GM18517 (cell line): ENCODE measurements at regions not wholly inside any gene's neighbourhood (a gene's known extent, or its start where the extent isn't known, plus 50 kb on each side); places are given as distances from the start of the nearest gene placed in this dataset.

Experiments
- ATAC-seq: cut with Tn5 transposase; IDR thresholded peaks from one replicate; pipeline ENCODE4 v1.9.1; 2021; ENCODE audit warnings: mild to moderate bottlenecking, moderate library complexity; ENCODE audit not compliant: unreplicated experiment

DNA sequence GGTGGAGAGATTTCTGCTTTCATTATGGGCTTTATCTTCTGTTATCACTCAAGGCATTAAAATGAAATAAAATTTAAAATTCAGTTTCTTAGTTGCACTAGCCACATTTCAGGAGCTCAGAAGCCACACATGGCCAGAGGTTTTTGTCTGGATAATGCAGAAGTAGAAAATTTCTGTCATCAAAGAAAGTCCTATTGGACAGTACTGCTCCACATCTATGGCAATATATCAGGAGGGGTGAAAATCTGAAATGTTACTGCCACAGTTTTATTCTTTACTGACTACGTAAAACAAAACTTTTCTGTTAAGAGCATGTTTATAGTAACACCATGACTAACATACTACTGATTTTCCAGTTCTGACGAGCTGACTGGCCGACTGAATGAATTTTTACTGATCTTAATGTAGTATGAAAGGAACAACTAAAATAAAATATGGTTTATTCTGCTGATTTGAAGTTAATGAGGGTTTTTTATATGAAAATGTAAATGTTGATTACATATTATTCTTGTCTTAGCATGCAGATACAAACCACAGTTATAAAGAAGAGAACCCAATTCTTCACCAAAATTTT is 264.0 kb upstream of the HAND2 start:
- no peak for ATAC-seq

DNA sequence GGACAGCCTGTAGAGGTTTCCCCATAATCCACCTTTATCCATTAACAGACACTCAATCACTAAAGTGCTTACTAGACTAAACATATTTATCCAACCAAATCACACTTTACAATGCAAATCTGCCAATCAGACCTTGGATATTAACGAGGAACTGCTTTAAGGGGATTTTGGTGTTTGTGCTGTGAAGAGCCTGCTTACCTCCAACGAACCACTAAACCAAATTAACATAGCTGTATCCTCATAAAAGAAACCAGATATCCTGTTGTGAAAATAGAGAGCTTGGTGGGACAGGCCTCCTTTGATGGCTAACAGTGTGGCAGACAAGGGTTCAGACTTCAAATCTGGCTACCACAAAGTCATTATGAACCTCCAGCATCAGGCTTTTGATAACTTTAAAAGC is 252.6 kb upstream of the HAND2 start:
- no peak for ATAC-seq

DNA sequence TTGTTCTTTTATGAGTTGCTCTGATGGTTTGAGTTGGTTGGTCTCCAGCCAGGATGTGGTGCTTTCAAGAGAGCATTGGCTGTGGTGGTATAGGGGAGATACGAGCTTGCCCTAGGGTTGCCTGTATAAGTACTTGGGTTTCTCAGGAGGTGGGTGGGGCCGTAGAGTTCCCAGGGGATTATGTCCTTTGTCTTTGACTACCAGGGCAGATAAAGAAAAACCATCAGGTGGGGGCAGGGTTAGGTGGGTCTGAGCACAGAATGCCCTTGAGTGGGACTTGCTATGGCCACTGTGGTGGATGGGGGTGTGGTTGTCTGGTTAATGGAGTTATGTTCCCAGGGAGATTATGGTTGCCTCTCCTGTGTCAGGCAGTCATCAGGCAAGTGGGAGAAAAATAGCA is 247.9 kb upstream of the HAND2 start:
- ATAC-seq = no peak

DNA sequence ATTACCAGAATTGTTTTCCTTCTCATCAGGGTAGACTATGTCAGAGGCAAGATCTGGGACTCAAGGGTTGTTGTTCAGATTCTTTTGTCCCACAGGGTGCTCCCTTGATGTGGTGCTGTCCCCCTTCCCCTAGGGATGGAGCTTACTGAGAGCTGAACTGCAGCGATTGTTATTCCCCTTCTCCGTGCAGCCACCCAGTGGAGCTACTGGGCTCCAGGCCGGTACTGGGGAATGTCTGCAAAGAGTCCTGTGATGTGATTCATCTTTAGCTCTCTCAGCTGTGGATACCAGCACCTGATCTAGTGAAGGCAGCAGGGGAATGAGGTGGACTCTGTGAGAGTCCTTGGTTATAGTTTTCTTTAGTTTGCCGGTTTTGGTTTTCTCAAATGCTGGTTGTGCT is 247.4 kb upstream of the HAND2 start:
- ATAC-seq = no peak

DNA sequence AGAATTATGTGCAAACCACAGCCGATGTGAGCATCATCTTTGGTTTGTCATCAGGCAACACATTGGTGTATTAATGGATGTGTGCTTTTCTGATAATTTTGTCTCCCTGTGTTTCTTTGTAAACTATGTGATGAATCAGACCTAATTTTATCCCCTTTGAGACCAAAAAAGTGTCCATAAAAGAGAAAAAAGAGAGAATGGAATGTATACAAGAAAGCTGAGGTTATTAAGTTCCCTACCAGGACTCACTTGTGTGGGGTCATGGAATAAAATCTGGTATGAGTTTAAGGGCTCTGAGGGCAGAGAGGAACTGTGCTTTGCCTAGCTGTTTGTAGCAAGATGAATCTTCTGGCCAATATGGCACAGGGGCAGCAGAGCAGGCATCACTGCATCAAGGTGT is 239.5 kb upstream of the HAND2 start:
- no peak for ATAC-seq

DNA sequence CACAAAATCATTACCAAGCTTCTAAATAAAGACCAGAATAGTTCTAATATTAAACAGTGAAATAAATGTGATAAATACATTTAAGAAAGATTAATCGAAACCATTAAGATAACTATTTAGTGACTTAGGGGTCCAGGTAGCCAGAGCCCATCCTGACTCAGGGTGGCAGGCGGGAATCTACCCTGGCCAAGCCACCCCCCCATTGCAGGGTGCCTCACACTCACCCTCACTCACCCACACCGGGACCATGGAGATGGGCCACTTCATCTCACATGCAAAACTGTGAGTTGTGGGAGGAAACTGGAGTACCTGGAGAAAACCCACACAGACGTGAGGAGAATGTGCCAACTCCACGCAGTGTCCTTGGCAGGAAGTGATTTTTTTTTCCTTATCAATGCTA is 237.6 kb upstream of the HAND2 start:
- ATAC-seq = no peak

DNA sequence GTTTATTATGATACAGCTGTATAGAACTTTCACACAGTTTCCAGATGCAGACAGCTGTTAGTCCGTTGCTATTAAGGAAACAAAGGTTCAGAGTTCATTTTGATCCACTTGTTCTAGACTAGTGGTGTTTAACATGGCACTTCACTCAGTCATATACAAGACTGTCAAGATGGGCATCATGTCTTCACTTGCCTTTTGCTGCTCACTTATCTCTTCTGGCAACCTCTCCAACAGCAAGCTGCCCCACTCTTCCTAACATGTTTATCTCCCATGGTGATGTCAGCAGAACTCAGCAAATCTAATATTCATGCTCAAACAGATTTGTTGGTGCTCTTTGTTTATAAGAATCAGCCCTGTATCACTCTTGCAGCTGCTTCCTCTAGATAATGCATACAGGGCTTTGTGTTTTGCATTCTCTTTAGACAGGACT is 236.2 kb upstream of the HAND2 start:
- no peak for ATAC-seq

DNA sequence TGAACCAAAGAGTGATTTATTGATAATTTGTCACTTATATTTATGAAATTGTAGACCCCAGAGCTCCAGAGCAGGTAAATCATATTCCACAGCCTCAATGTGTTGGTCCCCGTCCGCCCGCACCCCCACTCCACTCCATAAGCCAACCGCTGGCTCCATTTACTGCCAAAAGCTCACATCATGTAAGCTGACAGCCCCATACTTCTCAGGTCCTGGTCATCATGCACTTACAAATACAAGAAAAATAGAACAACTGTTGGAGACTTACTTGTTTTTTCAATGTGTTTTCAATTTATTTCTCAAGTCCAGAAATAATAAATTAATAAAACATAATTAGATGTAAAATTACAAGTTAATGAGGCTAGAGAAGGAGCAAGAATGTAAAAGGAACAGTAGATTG is 235.7 kb upstream of the HAND2 start:
- ATAC-seq = no peak

DNA sequence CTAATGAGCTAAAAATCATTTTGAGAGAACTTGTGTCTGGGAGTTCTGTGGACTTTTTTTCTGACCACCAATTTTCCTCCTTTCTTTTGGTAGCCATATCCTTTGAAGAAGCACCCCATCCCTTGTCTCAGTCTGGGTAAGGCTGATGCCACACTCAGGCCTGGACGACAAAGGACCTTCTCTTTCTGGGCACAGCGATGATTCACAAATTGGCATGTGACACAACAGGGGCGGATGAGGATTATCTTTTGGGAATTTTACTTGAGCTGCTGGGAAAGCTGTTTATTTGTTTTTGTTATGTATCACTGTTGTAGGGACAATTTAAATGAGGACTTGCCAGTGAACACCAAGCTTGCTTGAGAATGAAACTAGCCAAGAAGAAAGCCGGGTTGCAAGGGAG is 233.4 kb upstream of the HAND2 start:
- ATAC-seq = no peak

DNA sequence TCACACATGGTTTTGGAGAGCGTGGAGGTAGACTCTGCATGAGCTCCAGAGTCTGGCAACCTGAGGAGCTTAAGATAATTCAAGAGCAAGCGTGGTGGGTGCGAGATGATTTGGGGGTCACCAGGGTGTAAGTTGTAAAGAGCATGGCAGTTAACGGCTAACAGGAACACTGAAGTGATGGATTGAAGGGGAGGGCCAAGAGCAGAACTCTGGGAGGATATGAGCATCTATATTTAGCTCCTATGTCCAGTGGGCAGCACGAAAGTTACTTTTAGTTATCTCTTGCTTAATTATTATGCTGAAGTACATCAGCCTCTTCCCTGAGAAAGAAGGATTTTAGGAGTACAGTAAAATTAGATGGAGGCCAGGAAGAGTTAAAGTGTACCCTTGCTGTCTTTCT is 231.9 kb upstream of the HAND2 start:
- no peak for ATAC-seq

DNA sequence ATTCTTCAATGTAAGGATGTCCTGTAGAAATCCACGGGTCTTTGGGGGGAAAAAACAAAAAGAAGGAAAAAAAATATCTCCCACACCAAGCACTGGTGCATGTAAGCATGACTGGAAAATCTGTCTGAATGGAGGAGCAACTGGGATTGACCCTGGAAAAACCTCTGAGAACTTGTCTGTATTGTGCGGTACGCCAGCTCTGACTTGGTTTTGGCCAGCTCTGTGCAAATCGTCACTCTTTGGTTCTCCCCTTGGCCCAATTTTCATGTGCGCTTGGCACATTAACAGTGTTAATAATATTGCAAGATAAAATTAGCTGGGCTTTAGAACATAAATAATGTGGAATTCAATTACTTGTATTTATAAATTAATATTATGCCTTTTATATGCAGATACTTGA is 231.2 kb upstream of the HAND2 start:
- no peak for ATAC-seq

DNA sequence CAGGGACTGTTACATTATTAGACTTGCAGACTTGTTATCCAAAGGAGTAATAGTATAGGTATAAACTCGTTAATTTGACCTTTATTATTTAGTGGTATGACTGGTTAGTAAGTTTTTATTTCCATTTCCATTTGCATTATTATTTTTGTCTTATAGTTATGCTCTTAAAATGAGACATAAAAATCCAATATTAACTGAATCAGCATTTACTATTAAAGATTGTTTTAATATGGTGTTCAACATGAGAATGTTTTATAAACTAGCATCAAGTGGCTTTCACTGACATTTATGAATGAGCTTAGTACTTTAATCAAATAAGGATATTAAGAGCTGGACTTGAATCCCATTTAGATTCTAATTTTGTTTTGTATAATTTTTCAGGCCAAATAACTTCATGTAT is 228.1 kb upstream of the HAND2 start:
- no peak for ATAC-seq

DNA sequence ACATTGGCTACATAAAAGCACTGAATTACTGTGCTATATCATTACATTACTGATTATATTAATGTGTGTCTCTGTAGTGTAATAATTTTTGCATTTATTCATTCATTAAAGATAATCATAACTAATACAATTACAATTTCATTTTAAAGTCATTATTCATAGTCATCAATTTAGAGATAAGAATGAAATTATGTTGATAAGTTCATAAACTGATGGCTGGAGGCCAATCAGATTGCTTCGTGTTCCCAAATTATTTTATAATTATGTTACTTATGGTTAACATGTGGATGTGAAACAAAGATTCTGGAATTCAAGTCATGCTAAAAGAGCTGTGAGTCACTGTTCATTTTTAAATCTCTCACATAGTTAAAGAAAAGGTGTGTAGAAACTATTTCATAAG is 223.4 kb upstream of the HAND2 start:
- ATAC-seq = no peak

DNA sequence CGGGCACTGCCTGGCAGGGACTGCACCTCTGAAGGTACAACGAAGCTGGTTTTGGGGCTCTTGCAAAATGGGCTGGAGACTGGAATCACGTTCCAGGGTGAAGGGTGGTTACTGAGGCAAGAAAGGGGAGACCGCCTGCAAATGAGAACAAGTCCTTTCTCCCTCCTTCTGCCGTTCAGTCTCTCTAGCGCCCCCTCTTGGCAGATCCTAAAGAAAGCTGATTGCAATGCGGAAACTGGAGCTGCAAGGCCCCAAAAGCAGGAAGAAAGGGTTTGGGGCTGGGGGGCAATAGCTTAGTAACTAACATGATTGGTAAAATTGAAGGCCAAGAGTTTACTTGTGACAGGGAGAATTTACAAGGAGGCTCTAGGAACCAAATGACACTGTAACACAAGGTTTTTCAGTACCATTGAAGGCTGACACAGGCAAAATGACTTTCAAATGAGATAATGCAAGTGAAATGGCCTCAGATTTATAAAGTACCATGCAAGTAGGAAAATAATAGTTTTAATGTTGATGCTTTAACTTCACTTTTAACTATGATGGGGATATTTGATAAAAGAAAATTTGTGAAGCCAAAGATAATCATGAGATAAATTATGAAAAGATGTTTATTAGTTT is 222.7 kb upstream of the HAND2 start:
- ATAC-seq = peak; percentile 52

DNA sequence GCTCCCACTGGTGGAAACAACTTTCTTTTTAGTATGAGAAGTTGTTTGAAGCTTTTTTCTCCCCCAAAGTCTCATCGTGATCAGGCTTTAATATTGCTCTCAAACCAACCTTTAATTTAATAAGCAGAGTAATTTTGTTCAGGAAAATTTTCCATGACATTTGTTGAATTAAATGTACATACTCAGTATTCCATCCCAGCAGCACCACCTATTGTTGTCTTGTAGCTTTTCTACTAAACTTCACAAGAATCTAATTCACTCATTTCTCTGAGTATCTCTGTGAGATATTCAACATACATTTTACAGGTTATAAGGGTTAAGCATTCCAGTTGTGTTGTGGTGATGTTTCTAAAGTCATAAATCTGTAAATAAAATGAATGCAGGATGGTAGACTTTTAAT is 218.3 kb upstream of the HAND2 start:
- ATAC-seq = no peak

DNA sequence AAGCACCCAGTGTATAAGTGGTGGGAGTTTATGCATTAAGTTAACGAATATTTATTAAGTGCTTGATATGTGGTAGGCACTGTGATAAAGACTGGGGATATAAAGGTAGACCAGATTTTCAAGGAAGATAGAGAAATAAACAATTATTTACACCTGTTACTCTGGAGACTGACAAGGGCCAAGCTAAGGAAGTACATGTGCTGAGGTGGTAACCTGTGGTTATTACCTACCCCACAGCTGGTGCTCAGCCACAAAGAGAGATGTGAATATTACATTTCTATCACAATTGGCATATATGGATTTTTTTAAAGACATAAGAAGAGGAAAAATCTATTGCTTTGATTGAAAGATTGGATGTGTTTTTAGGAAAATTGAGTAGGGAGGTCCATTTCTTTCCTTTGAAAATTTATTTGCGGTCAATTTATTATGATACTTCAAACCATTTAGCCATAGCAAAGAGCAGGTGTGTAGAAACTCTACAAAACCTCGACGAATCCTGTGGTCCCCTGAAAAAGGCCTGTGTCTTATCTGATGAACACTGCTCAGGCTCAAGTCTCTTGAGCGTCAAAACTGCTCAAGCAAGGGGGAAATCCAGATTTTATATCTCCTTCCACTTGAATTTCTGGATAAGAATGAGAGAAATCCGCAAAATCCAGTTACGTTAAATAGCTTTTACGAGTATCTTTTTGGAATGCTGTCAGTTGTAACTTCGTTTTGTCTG is 217.7 kb upstream of the HAND2 start:
- ATAC-seq = no peak

DNA sequence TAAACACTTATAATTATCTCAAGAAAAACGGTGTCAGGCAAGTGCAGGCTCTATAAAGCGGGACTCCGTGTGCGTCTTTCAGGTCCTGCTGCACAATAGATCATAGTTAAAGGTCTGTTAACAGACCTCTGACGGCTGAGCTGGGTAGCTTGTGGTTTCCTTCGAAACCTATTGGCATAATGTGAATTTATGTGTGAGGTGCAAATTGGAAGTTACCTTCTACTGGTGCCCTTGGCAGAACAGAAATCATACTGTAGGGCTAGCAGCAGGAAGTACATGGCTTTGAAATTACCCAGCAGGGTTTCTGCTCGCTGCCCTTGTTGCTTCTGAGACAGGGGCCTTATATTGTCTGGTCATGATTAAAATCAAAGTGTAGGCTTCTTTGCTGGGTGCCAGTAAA is 216.4 kb upstream of the HAND2 start:
- no peak for ATAC-seq

DNA sequence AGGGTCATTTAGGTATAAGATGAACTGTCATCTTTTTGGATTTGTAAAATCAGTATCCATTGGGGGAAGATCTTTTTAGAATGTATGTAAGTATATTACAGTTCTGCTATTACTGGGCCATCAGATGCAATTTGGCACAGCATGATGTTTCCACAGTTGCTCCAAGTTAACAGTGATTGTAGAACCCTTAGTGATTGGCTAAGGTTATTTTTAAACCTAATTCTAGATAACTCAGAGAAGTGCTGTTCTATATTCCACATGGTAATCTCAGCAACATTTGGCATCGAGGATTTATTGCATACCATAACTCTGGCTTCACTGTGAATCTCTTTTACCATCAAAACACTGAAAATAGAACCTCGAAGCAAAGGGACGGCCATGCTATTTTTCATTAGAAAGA is 215.7 kb upstream of the HAND2 start:
- no peak for ATAC-seq

DNA sequence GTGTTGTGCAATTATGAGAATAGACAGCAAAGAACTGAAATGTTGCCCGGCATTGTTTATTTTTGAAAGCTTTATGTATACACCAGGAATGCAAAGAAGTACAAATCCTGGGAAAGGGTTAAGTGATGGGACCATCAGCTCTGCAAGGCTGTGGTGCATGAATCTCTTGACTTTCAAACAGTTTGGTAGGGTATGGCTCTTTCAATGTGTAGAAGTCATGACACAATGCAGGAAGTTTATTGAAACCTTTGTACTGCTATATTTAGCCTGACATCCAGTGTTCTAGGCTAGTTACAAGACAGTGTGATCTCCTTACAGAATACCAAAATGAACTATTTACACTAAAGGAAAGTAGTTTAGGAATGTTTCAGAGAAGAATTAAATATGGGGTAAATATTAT is 206.8 kb upstream of the HAND2 start:
- no peak for ATAC-seq

DNA sequence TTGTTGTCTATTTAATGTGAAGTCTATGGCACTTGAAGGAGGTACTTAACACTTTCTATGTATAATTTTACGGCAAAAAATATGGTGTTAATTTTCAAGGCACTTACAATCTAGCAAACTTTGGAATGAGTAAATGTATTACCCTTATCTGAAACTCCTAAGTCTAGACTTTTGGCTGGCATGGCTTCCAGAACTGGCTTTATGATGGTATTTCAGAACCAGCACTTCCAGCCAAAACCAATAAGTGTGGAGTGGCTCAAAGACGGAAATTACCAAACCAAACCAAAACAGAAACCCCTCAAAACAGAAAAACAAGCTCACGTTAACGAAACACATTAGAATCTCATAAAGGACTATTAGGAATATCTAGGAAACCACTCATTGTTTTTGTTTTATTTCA is 205.6 kb upstream of the HAND2 start:
- no peak for ATAC-seq

DNA sequence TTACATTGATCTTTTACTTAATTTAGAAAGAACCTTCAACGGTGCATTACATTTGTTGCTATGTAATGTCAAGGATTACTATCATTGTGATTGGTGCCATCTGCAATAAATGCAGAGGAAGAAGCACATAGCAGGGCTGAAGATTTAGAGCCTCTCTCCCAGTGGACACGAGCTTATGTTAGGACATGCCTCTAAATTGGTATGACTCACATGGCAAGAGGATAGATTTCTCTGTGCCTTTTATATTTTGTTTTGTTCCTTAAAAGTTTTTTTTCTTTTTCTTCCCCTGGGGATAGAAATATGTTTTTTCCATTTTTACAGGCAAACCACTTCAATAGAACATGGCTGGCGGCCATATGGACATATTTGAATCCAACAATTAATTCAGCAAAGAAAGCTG is 205.0 kb upstream of the HAND2 start:
- ATAC-seq = no peak

DNA sequence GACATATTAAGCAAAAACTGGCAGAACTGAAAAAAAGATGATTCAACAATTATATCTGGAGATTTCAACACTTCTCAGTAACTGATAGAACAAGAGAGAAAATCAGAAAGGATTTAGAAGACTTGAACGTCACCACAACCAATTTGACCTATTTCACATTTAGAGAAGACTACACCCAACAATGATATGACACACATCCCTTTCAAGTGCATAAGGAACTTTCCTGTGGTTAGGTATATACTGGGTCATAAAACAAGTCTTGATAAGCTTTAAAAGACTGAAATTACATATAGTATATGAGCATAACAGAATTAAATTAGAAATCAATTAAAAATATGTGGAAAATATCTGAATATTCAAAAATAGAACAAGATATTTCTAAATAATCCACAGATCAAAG is 201.2 kb upstream of the HAND2 start:
- ATAC-seq = no peak

DNA sequence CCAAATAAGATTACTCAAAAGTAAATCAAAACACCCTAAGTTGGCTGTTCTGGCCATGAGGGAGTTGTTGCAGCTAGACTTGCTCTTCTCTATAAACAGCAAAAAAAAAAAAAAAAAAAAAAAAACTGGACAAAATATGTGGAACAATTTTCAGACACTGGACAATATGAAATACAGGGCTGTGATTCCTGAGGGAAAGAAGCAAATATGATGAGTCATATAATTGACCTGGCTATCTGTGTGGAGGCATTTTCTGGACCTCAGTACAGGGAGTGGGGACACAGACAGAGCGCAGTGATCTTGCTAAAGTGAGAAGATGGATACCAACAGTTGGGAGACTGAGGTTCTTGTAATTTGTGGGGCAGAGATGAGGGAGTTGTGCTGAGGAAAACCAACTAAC is 192.0 kb upstream of the HAND2 start:
- no peak for ATAC-seq
